ENCODE measurements at regions not wholly inside any gene's neighbourhood (a gene's known extent, or its start where the extent isn't known, plus 50 kb on each side); places are given as distances from the start of the nearest gene placed in this dataset.
"Not testable (repeated sequence)": the region's sequence is repeated elsewhere in the genome, so short reads cannot be mapped to it uniquely, and the experiment has no call there.

- DNase-seq (ENCODE audit: low spot score): not testable (repeated sequence)
Observed at GRCh38 chr2:57707794-57708193, 338.8 kb upstream of the VRK2 start.

GRCh38 chr2:57711991-57712390 lies 334.6 kb upstream of the VRK2 start:
- DNase-seq (ENCODE audit: low spot score): no peak

- peak; percentile 64 for DNase-seq (ENCODE audit: low spot score)
Observed at GRCh38 chr2:57720728-57721627, 325.6 kb upstream of the VRK2 start.

- no peak for DNase-seq (ENCODE audit: low spot score)
Observed at GRCh38 chr2:57725337-57725947, 321.2 kb upstream of the VRK2 start.

GRCh38 chr2:57726294-57726693 lies 320.3 kb upstream of the VRK2 start:
- DNase-seq (ENCODE audit: low spot score): no peak

GRCh38 chr2:57728691-57729090 lies 317.9 kb upstream of the VRK2 start:
- no peak for DNase-seq (ENCODE audit: low spot score)

GRCh38 chr2:57733956-57734355 lies 312.6 kb upstream of the VRK2 start:
- DNase-seq (ENCODE audit: low spot score): no peak

- no peak for DNase-seq (ENCODE audit: low spot score)
Observed at GRCh38 chr2:57740891-57741290, 305.7 kb upstream of the VRK2 start.

GRCh38 chr2:57753636-57754035 lies 293.0 kb upstream of the VRK2 start:
- no peak for DNase-seq (ENCODE audit: low spot score)

GRCh38 chr2:57758686-57759085 lies 287.9 kb upstream of the VRK2 start:
- no peak for DNase-seq (ENCODE audit: low spot score)

GRCh38 chr2:57759131-57759530 lies 287.5 kb upstream of the VRK2 start:
- no peak for DNase-seq (ENCODE audit: low spot score)

GRCh38 chr2:57759822-57760300 lies 286.7 kb upstream of the VRK2 start:
- peak; percentile 91 for DNase-seq (ENCODE audit: low spot score)

GRCh38 chr2:57760381-57760801 lies 286.2 kb upstream of the VRK2 start:
- no peak for DNase-seq (ENCODE audit: low spot score)

GRCh38 chr2:57776916-57777315 lies 269.7 kb upstream of the VRK2 start:
- DNase-seq (ENCODE audit: low spot score): no peak

GRCh38 chr2:57782587-57782986 lies 264.0 kb upstream of the VRK2 start:
- no peak for DNase-seq (ENCODE audit: low spot score)

- DNase-seq (ENCODE audit: low spot score): no peak
Observed at GRCh38 chr2:57793310-57793709, 253.3 kb upstream of the VRK2 start.

GRCh38 chr2:57796527-57796926 lies 250.1 kb upstream of the VRK2 start:
- DNase-seq (ENCODE audit: low spot score): no peak

GRCh38 chr2:57798346-57798745 lies 248.3 kb upstream of the VRK2 start:
- DNase-seq (ENCODE audit: low spot score): no peak

- no peak for DNase-seq (ENCODE audit: low spot score)
Observed at GRCh38 chr2:57802243-57802642, 244.4 kb upstream of the VRK2 start.

- DNase-seq (ENCODE audit: low spot score): no peak
Observed at GRCh38 chr2:57804971-57805370, 241.6 kb upstream of the VRK2 start.

GRCh38 chr2:57806449-57806968 lies 240.1 kb upstream of the VRK2 start:
- no peak for DNase-seq (ENCODE audit: low spot score)

- DNase-seq (ENCODE audit: low spot score): no peak
Observed at GRCh38 chr2:57809230-57809629, 237.4 kb upstream of the VRK2 start.

- DNase-seq (ENCODE audit: low spot score): no peak
Observed at GRCh38 chr2:57821088-57821487, 225.5 kb upstream of the VRK2 start.
